ENCODE measurements at regions not wholly inside any gene's neighbourhood (a gene's known extent, or its start where the extent isn't known, plus 50 kb on each side); places are given as distances from the start of the nearest gene placed in this dataset.
A peak's percentile ranks its signal among the peaks of the same experiment; 100 is the strongest.

GRCh38 chr15:61534986-61535385 lies 305.9 kb upstream of the RORA start:
- DNase-seq (ENCODE audit: low read depth in 2 of 2): no peak

GRCh38 chr15:61530769-61531168 lies 301.7 kb upstream of the RORA start:
- DNase-seq (ENCODE audit: low read depth in 2 of 2): no peak

- DNase-seq (ENCODE audit: low read depth in 2 of 2): no peak
Observed at GRCh38 chr15:61528581-61528910, 299.4 kb upstream of the RORA start.

GRCh38 chr15:61527836-61528580 lies 298.9 kb upstream of the RORA start:
- no peak for DNase-seq (ENCODE audit: low read depth in 2 of 2)

GRCh38 chr15:61524545-61524944 lies 295.4 kb upstream of the RORA start:
- no peak for DNase-seq (ENCODE audit: low read depth in 2 of 2)

GRCh38 chr15:61524086-61524485 lies 295.0 kb upstream of the RORA start:
- no peak for DNase-seq (ENCODE audit: low read depth in 2 of 2)

GRCh38 chr15:61522411-61522810 lies 293.3 kb upstream of the RORA start:
- no peak for DNase-seq (ENCODE audit: low read depth in 2 of 2)

- DNase-seq (ENCODE audit: low read depth in 2 of 2): peak; percentile 83 to 84
Observed at GRCh38 chr15:61521953-61522352, 292.9 kb upstream of the RORA start.

- DNase-seq (ENCODE audit: low read depth in 2 of 2): no peak
Observed at GRCh38 chr15:61519296-61519695, 290.2 kb upstream of the RORA start.

GRCh38 chr15:61518191-61518950 lies 289.3 kb upstream of the RORA start:
- peak; percentile 20 to 21 for DNase-seq (ENCODE audit: low read depth in 2 of 2)

- DNase-seq (ENCODE audit: low read depth in 2 of 2): peak in 1 of 2 experiments; percentile 19
Observed at GRCh38 chr15:61517776-61518175, 288.7 kb upstream of the RORA start.

- no peak for DNase-seq (ENCODE audit: low read depth in 2 of 2)
Observed at GRCh38 chr15:61517335-61517734, 288.2 kb upstream of the RORA start.

- DNase-seq (ENCODE audit: low read depth in 2 of 2): no peak
Observed at GRCh38 chr15:61511756-61512155, 282.7 kb upstream of the RORA start.

- no peak for DNase-seq (ENCODE audit: low read depth in 2 of 2)
Observed at GRCh38 chr15:61511089-61511488, 282.0 kb upstream of the RORA start.

- no peak for DNase-seq (ENCODE audit: low read depth in 2 of 2)
Observed at GRCh38 chr15:61509327-61509840, 280.3 kb upstream of the RORA start.

- DNase-seq (ENCODE audit: low read depth in 2 of 2): no peak
Observed at GRCh38 chr15:61503383-61503969, 274.4 kb upstream of the RORA start.

GRCh38 chr15:61501815-61502389 lies 272.8 kb upstream of the RORA start:
- DNase-seq (ENCODE audit: low read depth in 2 of 2): no peak

GRCh38 chr15:61500951-61501620 lies 272.0 kb upstream of the RORA start:
- DNase-seq (ENCODE audit: low read depth in 2 of 2): no peak

GRCh38 chr15:61500523-61500922 lies 271.4 kb upstream of the RORA start:
- DNase-seq (ENCODE audit: low read depth in 2 of 2): no peak

GRCh38 chr15:61499376-61499775 lies 270.3 kb upstream of the RORA start:
- no peak for DNase-seq (ENCODE audit: low read depth in 2 of 2)

- no peak for DNase-seq (ENCODE audit: low read depth in 2 of 2)
Observed at GRCh38 chr15:61489571-61489970, 260.5 kb upstream of the RORA start.

- DNase-seq (ENCODE audit: low read depth in 2 of 2): no peak
Observed at GRCh38 chr15:61483599-61483998, 254.5 kb upstream of the RORA start.
